Astrocyte (in vitro differentiated cells and primary cell): ENCODE measurements at regions not wholly inside any gene's neighbourhood (a gene's known extent, or its start where the extent isn't known, plus 50 kb on each side); places are given as distances from the start of the nearest gene placed in this dataset.

Experiments
- DNase-seq: peaks from one replicate; pipeline ENCODE4 v3.0.0-alpha.2; 2010; ENCODE audit warnings: low read depth
- FAIRE-seq: peaks from 2 replicates; lab custom pipeline; 2011; peaks lifted over from hg19 to GRCh38; lab: Jason Lieb, UNC
- H2AFZ ChIP-seq: 2 replicates; pipeline ENCODE4 v1.6.0; 2012; ENCODE audit warnings: low read depth, low read length, inconsistent platforms
- H3K27ac ChIP-seq: 2 replicates; pipeline ENCODE4 v1.5.1; 2011; ENCODE audit warnings: low read depth, low read length, inconsistent platforms
- H3K27me3 ChIP-seq: 2 replicates; pipeline ENCODE4 v1.6.0; 2011; ENCODE audit warnings: low read length, inconsistent platforms; ENCODE audit not compliant: insufficient read depth
- H3K36me3 ChIP-seq: 2 replicates; pipeline ENCODE4 v1.5.1; 2011; ENCODE audit warnings: low read length, inconsistent platforms; ENCODE audit not compliant: insufficient read depth
- H3K4me1 ChIP-seq: 2 replicates; pipeline ENCODE4 v1.5.1; 2011; ENCODE audit warnings: low read length, inconsistent platforms; ENCODE audit not compliant: insufficient read depth
- H3K4me2 ChIP-seq: 2 replicates; pipeline ENCODE4 v1.6.0; 2012; ENCODE audit warnings: low read length, inconsistent platforms
- H3K4me3 ChIP-seq: 2 replicates; pipeline ENCODE4 v1.5.1; 2011; ENCODE audit warnings: low read depth, mild to moderate bottlenecking, low read length, inconsistent platforms; ENCODE audit not compliant: insufficient read depth
- H3K79me2 ChIP-seq: 2 replicates; pipeline ENCODE4 v1.6.0; 2012; ENCODE audit warnings: mild to moderate bottlenecking, low read length, inconsistent platforms; ENCODE audit not compliant: insufficient read depth
- H3K9ac ChIP-seq: 2 replicates; pipeline ENCODE4 v1.6.0; 2012; ENCODE audit warnings: mild to moderate bottlenecking, low read length, inconsistent platforms
- H3K9me3 ChIP-seq: 2 replicates; pipeline ENCODE4 v1.5.1; 2012; ENCODE audit warnings: low read depth, mild to moderate bottlenecking, low read length, inconsistent platforms; ENCODE audit not compliant: insufficient read depth
- H4K20me1 ChIP-seq: 2 replicates; pipeline ENCODE4 v1.6.0; 2012; ENCODE audit warnings: low read length, inconsistent platforms; ENCODE audit not compliant: insufficient read depth
- H3K27ac Mint-ChIP-seq: one replicate; pipeline ENCODE4 v1.8.0; 2021; ENCODE audit warnings: mild to moderate bottlenecking, mixed read lengths; ENCODE audit not compliant: unreplicated experiment
- H3K27me3 Mint-ChIP-seq: one replicate; pipeline ENCODE4 v1.8.0; 2021; ENCODE audit warnings: low read depth, mixed read lengths; ENCODE audit not compliant: unreplicated experiment
- H3K36me3 Mint-ChIP-seq: one replicate; pipeline ENCODE4 v1.8.0; 2021; ENCODE audit warnings: low read depth, mixed read lengths; ENCODE audit not compliant: unreplicated experiment
- H3K4me1 Mint-ChIP-seq: one replicate; pipeline ENCODE4 v1.8.0; 2021; ENCODE audit warnings: low read depth, mixed read lengths; ENCODE audit not compliant: unreplicated experiment
- H3K4me3 Mint-ChIP-seq: one replicate; pipeline ENCODE4 v1.8.0; 2021; ENCODE audit warnings: mild to moderate bottlenecking, moderate library complexity, mixed read lengths; ENCODE audit not compliant: unreplicated experiment
- H3K9me3 Mint-ChIP-seq: one replicate; pipeline ENCODE4 v1.8.0; 2021; ENCODE audit warnings: mild to moderate bottlenecking, mixed read lengths; ENCODE audit not compliant: unreplicated experiment
- EZH2 ChIP-seq: IDR thresholded peaks from 2 replicates; pipeline ENCODE4 v1.6.1; 2012; ENCODE audit warnings: mild to moderate bottlenecking, low read length, inconsistent platforms; ENCODE audit not compliant: insufficient read depth
- TF ChIP-seq, protein P1 (sequence below): IDR thresholded peaks from 2 replicates; pipeline ENCODE4 v1.5.1; 2011; ENCODE audit warnings: low read depth, mild to moderate bottlenecking, inconsistent platforms, low read length, moderate library complexity; ENCODE audit not compliant: insufficient read depth

DNA sequence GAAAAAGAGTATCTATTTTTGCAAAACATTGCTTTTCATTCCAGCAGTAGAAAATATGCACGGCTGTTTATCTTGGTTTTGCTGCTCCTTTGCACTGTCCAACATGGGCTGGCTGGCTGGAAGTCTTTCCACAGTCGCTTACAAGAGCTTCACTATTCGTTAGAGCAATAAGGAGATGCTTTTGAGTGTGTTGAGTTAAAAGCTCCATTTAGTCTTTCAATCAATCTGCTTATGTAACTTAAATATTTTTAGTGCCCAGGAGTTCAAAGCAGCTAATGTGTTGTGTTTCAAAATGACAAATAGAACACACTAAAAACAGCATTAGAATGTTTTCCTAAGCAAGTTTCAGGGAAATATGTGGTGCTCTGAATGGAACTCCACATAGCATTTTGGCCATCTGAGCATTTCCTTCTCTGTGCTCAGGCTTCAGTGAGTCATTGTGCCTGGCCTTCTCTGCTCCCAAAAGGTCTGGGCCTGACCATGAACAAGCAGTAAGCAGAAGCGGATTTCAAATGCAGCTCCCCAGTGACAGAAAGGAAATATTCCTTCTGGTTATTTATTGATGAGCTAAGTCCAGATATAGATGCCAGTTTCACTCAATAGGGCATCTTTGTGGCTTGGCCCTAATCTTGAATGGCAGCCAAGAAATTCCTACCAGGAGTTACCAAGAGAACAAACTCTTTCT, 580.3 kb downstream of the TENT5A start:
- Mint-ChIP-seq H3K27ac (peak overlapping the region; percentile 83), H3K36me3 (no peaks in the 10 kb centered on the region), H3K27me3 (no peaks in the 10 kb centered on the region), H3K4me1 (peaks cover 29% of the 10 kb centered on the region), H3K4me3 (no peak overlapping the region), H3K9me3 (no peaks in the 10 kb centered on the region)
- peak; percentile 84 for DNase-seq
- Histone ChIP-seq H2AFZ (no peak overlapping the region), H3K27ac (no peak overlapping the region), H3K9ac (no peak overlapping the region), H3K9me3 (no peaks in the 10 kb centered on the region), H3K4me2 (no peak overlapping the region), H3K4me1 (no peaks in the 10 kb centered on the region), H3K79me2 (no peaks in the 10 kb centered on the region), H3K4me3 (no peak overlapping the region), H3K36me3 (no peaks in the 10 kb centered on the region), H4K20me1 (no peaks in the 10 kb centered on the region), H3K27me3 (no peaks in the 10 kb centered on the region)
- FAIRE-seq: peak; percentile 89
- TF ChIP-seq, protein P1, sequence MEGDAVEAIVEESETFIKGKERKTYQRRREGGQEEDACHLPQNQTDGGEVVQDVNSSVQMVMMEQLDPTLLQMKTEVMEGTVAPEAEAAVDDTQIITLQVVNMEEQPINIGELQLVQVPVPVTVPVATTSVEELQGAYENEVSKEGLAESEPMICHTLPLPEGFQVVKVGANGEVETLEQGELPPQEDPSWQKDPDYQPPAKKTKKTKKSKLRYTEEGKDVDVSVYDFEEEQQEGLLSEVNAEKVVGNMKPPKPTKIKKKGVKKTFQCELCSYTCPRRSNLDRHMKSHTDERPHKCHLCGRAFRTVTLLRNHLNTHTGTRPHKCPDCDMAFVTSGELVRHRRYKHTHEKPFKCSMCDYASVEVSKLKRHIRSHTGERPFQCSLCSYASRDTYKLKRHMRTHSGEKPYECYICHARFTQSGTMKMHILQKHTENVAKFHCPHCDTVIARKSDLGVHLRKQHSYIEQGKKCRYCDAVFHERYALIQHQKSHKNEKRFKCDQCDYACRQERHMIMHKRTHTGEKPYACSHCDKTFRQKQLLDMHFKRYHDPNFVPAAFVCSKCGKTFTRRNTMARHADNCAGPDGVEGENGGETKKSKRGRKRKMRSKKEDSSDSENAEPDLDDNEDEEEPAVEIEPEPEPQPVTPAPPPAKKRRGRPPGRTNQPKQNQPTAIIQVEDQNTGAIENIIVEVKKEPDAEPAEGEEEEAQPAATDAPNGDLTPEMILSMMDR: no peak
- TF ChIP-seq EZH2: no peak

DNA sequence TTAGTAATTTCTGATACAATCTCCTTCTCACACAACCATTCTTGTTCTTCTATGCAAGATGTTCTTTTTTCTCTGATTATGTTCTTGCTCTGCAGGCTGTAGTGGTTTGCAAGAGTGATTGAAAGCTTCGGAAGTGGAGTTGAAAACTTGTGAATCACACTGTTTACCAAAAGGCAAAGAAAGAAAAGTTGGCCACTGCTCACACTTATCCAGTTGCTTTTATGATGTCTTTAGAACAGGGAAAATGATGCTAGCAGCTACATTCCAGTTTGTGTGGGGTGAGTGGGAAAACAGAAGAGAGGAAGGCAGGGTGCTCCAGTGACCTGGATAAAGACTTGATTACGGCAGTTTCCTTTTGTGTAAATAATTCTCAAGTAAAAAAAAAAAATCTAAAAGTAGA, 583.3 kb downstream of the TENT5A start:
- TF ChIP-seq, protein P1: no peak
- no peak for TF ChIP-seq EZH2
- no peak for FAIRE-seq
- H2AFZ ChIP-seq: no peak overlapping the region

DNA sequence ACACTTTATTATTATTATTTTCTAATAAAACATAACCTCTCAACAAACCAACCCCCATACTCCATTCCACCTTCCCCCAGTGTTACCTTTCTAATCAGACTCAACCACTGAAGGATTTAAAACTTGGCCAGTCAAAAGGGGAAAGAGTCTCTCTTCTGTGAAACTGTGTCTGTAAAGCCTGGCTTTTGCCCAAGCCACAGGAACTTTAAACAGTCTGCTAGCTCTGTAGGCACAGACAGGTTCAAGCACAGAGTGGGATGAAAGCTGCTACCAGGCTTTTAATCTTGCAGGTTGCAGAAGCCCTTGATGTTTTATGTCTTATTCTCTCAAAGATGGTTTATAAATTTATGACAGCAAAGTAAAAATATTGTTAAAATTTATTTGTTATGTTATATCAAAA, 585.7 kb downstream of the TENT5A start:
- peak overlapping the region; percentile 10 for H3K27ac Mint-ChIP-seq
- no peak for FAIRE-seq

More for the DNA sequence above, 583.3 kb downstream of the TENT5A start:
- Histone ChIP-seq H3K36me3 (no peaks in the 10 kb centered on the region), H3K4me2 (peak overlapping the region; percentile 13), H3K9me3 (no peaks in the 10 kb centered on the region), H3K4me3 (no peak overlapping the region), H3K27ac (no peak overlapping the region), H4K20me1 (no peaks in the 10 kb centered on the region), H3K79me2 (no peaks in the 10 kb centered on the region), H3K4me1 (no peaks in the 10 kb centered on the region), H3K9ac (no peak overlapping the region), H3K27me3 (no peaks in the 10 kb centered on the region)
- peaks cover 33% of the 10 kb centered on the region for H3K4me1 Mint-ChIP-seq
- no peak overlapping the region for H3K4me3 Mint-ChIP-seq
- DNase-seq: peak; percentile 81
- H3K27me3 Mint-ChIP-seq: no peaks in the 10 kb centered on the region
- H3K9me3 Mint-ChIP-seq: no peaks in the 10 kb centered on the region
- H3K36me3 Mint-ChIP-seq: no peaks in the 10 kb centered on the region
- H3K27ac Mint-ChIP-seq: no peak overlapping the region

More for the DNA sequence above, 585.7 kb downstream of the TENT5A start:
- H3K27me3 ChIP-seq: no peaks in the 10 kb centered on the region
- peak; percentile 86 for DNase-seq
- Mint-ChIP-seq H3K27me3 (no peaks in the 10 kb centered on the region), H3K9me3 (no peaks in the 10 kb centered on the region), H3K4me3 (no peak overlapping the region), H3K4me1 (peaks cover 23% of the 10 kb centered on the region), H3K36me3 (no peaks in the 10 kb centered on the region)
- H3K9ac ChIP-seq: no peak overlapping the region
- H3K9me3 ChIP-seq: no peaks in the 10 kb centered on the region
- H2AFZ ChIP-seq: no peak overlapping the region
- no peaks in the 10 kb centered on the region for H3K79me2 ChIP-seq
- no peak for TF ChIP-seq EZH2
- no peaks in the 10 kb centered on the region for H3K36me3 ChIP-seq
- H4K20me1 ChIP-seq: no peaks in the 10 kb centered on the region
- no peak overlapping the region for H3K4me3 ChIP-seq
- H3K27ac ChIP-seq: no peak overlapping the region
- no peaks in the 10 kb centered on the region for H3K4me1 ChIP-seq
- H3K4me2 ChIP-seq: no peak overlapping the region
